H9 (cell line): ENCODE measurements at regions not wholly inside any gene's neighbourhood (a gene's known extent, or its start where the extent isn't known, plus 50 kb on each side); places are given as distances from the start of the nearest gene placed in this dataset.

Source experiments
- DNase-seq: peaks from one replicate; pipeline ENCODE4 v3.0.0-alpha.2; 2017
- H2AFZ ChIP-seq: one replicate; pipeline ENCODE4 v1.6.1; 2013; ENCODE audit warnings: mild to moderate bottlenecking, low read length, control low read depth, moderate library complexity
- H2AK5ac ChIP-seq: 2 replicates; pipeline ENCODE4 v1.6.1; 2013; ENCODE audit warnings: low read length, control low read depth, mixed read lengths; ENCODE audit not compliant: insufficient read length
- H2BK120ac ChIP-seq: one replicate; pipeline ENCODE4 v1.6.1; 2013; ENCODE audit warnings: low read depth, mild to moderate bottlenecking, low read length, control low read depth, inconsistent platforms; ENCODE audit not compliant: poor library complexity, severe bottlenecking
- H2BK12ac ChIP-seq: 2 replicates; pipeline ENCODE4 v1.6.1; 2013; ENCODE audit warnings: low read length, control low read depth, mixed read lengths, low read depth; ENCODE audit not compliant: insufficient read length
- H2BK15ac ChIP-seq: 2 replicates; pipeline ENCODE4 v1.6.1; 2013; ENCODE audit warnings: low read depth, low read length, control low read depth
- H2BK20ac ChIP-seq: one replicate; pipeline ENCODE4 v1.6.1; 2013; ENCODE audit warnings: low read depth, mild to moderate bottlenecking, low read length, control low read depth, inconsistent platforms; ENCODE audit not compliant: poor library complexity, severe bottlenecking
- H2BK5ac ChIP-seq: 2 replicates; pipeline ENCODE4 v1.6.1; 2013; ENCODE audit warnings: low read length, control low read depth, mixed read lengths; ENCODE audit not compliant: insufficient read length
- H3K14ac ChIP-seq: 2 replicates; pipeline ENCODE4 v1.6.1; 2013; ENCODE audit warnings: low read length, control low read depth; ENCODE audit not compliant: insufficient read depth
- H3K18ac ChIP-seq: 2 replicates; pipeline ENCODE4 v1.6.1; 2013; ENCODE audit warnings: low read depth, mild to moderate bottlenecking, mixed read lengths, low read length, control low read depth; ENCODE audit not compliant: insufficient read length
- H3K23ac ChIP-seq: 2 replicates; pipeline ENCODE4 v1.6.1; 2013; ENCODE audit warnings: low read length, control low read depth, mixed read lengths, low read depth; ENCODE audit not compliant: insufficient read length
- H3K23me2 ChIP-seq: 2 replicates; pipeline ENCODE4 v1.6.1; 2013; ENCODE audit warnings: low read depth, mild to moderate bottlenecking, mixed read lengths, low read length, control low read depth; ENCODE audit not compliant: insufficient read length, poor library complexity, severe bottlenecking
- H3K27ac ChIP-seq: 2 replicates; pipeline ENCODE4 v1.5.1; 2013; ENCODE audit warnings: low read length, control low read depth, mixed read lengths, low read depth; ENCODE audit not compliant: insufficient read length
- H3K27me3 ChIP-seq: 2 replicates; pipeline ENCODE4 v1.6.1; 2013; ENCODE audit warnings: low read length, control low read depth, inconsistent platforms; ENCODE audit not compliant: insufficient read depth
- H3K4ac ChIP-seq: 2 replicates; pipeline ENCODE4 v1.6.1; 2013; ENCODE audit warnings: low read depth, mild to moderate bottlenecking, control low read depth, inconsistent platforms, low read length, moderate library complexity
- H3K4me1 ChIP-seq: 2 replicates; pipeline ENCODE4 v1.6.1; 2013; ENCODE audit warnings: low read length, control low read depth, inconsistent platforms; ENCODE audit not compliant: insufficient read depth
- H3K4me2 ChIP-seq: 2 replicates; pipeline ENCODE4 v1.6.1; 2013; ENCODE audit warnings: low read length, control low read depth, mixed read lengths; ENCODE audit not compliant: insufficient read length, insufficient read depth
- H3K56ac ChIP-seq: 2 replicates; pipeline ENCODE4 v1.6.1; 2013; ENCODE audit warnings: low read depth, mild to moderate bottlenecking, mixed read lengths, low read length, control low read depth; ENCODE audit not compliant: insufficient read length
- H3K79me1 ChIP-seq: 2 replicates; pipeline ENCODE4 v1.6.1; 2013; ENCODE audit warnings: low read depth, mild to moderate bottlenecking, moderate library complexity, low read length, control low read depth, inconsistent platforms; ENCODE audit not compliant: insufficient read depth, poor library complexity, severe bottlenecking
- H3K79me2 ChIP-seq: 2 replicates; pipeline ENCODE4 v1.6.1; 2013; ENCODE audit warnings: low read length, control low read depth, inconsistent platforms; ENCODE audit not compliant: insufficient read depth
- H3K9ac ChIP-seq: 2 replicates; pipeline ENCODE4 v1.6.1; 2013; ENCODE audit warnings: low read length, control low read depth, mixed read lengths; ENCODE audit not compliant: insufficient read length; ENCODE audit errors: extremely low read depth
- H3K9me3 ChIP-seq: one replicate; pipeline ENCODE4 v1.6.1; 2013; ENCODE audit warnings: low read depth, low read length, inconsistent platforms; ENCODE audit not compliant: control insufficient read depth
- H3T11ph ChIP-seq: one replicate; pipeline ENCODE4 v1.6.1; 2013; ENCODE audit warnings: mild to moderate bottlenecking, low read length, control low read depth, inconsistent platforms
- H4K20me1 ChIP-seq: one replicate; pipeline ENCODE4 v1.6.1; 2013; ENCODE audit not compliant: control insufficient read depth, insufficient read length, insufficient read depth
- H4K5ac ChIP-seq: 2 replicates; pipeline ENCODE4 v1.6.1; 2013; ENCODE audit warnings: low read depth, mild to moderate bottlenecking, mixed read lengths, low read length, control low read depth; ENCODE audit not compliant: insufficient read length
- H4K8ac ChIP-seq: replicated peaks from 2 replicates; pipeline ENCODE4 v1.6.1; 2013; ENCODE audit warnings: low read length, control low read depth, mixed read lengths, low read depth; ENCODE audit not compliant: insufficient read length
- H4K91ac ChIP-seq: 2 replicates; pipeline ENCODE4 v1.6.1; 2013; ENCODE audit warnings: low read depth, mild to moderate bottlenecking, moderate library complexity, mixed read lengths, low read length, control low read depth; ENCODE audit not compliant: insufficient read length
- H3K27ac Mint-ChIP-seq, 3 experiments: 2 replicates in 2 of 3; 3 replicates in 1 of 3; pipeline ENCODE4 v1.8.0; 2020 to 2021; ENCODE audit warnings: mixed read lengths in 3 of 3, mild to moderate bottlenecking in 1 of 3, moderate library complexity in 1 of 3
- H3K27me3 Mint-ChIP-seq: 2 replicates; pipeline ENCODE4 v1.8.0; 2021; ENCODE audit warnings: low read depth, mild to moderate bottlenecking, moderate library complexity, mixed read lengths
- H3K36me3 Mint-ChIP-seq, 3 experiments: 2 replicates in 2 of 3; 3 replicates in 1 of 3; pipeline ENCODE4 v1.8.0; 2020 to 2021; ENCODE audit warnings: low read depth in 3 of 3, mixed read lengths in 3 of 3; ENCODE audit not compliant: insufficient read depth in 1 of 3
- H3K4me1 Mint-ChIP-seq, 2 experiments: 2 replicates each; pipeline ENCODE4 v1.8.0; 2020; ENCODE audit warnings: mixed read lengths in 2 of 2
- H3K4me3 Mint-ChIP-seq, 2 experiments: 2 replicates in 1 of 2; 3 replicates in 1 of 2; pipeline ENCODE4 v1.8.0; 2020 to 2021; ENCODE audit warnings: mild to moderate bottlenecking in 2 of 2, mixed read lengths in 2 of 2, moderate library complexity in 1 of 2
- H3K9me3 Mint-ChIP-seq, 2 experiments: 2 replicates in 1 of 2; 3 replicates in 1 of 2; pipeline ENCODE4 v1.8.0; 2020; ENCODE audit warnings: mild to moderate bottlenecking in 2 of 2, mixed read lengths in 2 of 2, moderate library complexity in 1 of 2
- CTCF ChIP-seq: fragments of 200-600 bp; sonication (generic); conservative IDR thresholded peaks from 3 replicates; pipeline ENCODE4 v1.8.0; 2021; ENCODE audit warnings: antibody characterized with exemption, mild to moderate bottlenecking
- WGBS: extraction: QIAGEN DNeasy Blood & Tissue Kit; methylation state at CpG from one replicate; pipeline ENCODE4 v1.1.7; 2013; ENCODE audit warnings: missing lambda C conversion rate, low lambda C conversion rate, mixed read lengths; ENCODE audit not compliant: insufficient read length; ENCODE audit errors: extremely low coverage; 5-methylcytosine and 5-hydroxymethylcytosine counted together

DNA sequence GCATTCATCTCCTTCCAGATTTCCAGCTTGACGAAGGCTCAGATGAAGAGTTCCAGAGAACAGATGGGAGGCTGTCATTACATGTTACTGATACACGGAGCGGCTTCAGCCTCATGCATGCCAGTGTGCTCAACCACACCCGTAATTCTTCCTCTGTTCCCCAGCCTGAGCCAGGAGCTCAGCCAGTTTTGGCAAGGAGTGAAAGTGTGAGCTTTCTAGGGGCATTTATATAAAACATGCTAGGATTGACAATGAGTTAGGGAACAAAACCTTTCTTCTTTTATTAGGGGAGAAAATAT is 290.4 kb upstream of the PLXNA2 start:
- H3K4me1 Mint-ChIP-seq: peaks cover 40 to 43% of the 10 kb centered on the region in 2 experiments
- DNase-seq: no peak

More for the DNA sequence above, 290.4 kb upstream of the PLXNA2 start:
- no peak overlapping the region for H2BK5ac ChIP-seq
- H2AFZ ChIP-seq: no peak overlapping the region
- no peak overlapping the region for H3K4me2 ChIP-seq
- Mint-ChIP-seq H3K27me3 (no peaks in the 10 kb centered on the region), H3K4me3 (no peak overlapping the region), H3K27ac (no peak overlapping the region), H3K36me3 (no peaks in the 10 kb centered on the region), H3K9me3 (no peaks in the 10 kb centered on the region)
- H3K56ac ChIP-seq: no peak overlapping the region
- peaks cover 9% of the 10 kb centered on the region; the same call in 1 of the 2 replicates for H3K4me1 ChIP-seq
- H3K79me2 ChIP-seq: no peaks in the 10 kb centered on the region
- no peak overlapping the region for H3K27ac ChIP-seq
- no peak overlapping the region for H3K14ac ChIP-seq
- H2BK12ac ChIP-seq: no peak overlapping the region
- no peaks in the 10 kb centered on the region for H3K23me2 ChIP-seq
- no peak overlapping the region for H4K5ac ChIP-seq
- no peak overlapping the region for H3K9ac ChIP-seq
- no CpG with 5 or more reads among the region's 4 CpGs for WGBS
- H3K9me3 ChIP-seq: no peaks in the 10 kb centered on the region
- H3K27me3 ChIP-seq: no peaks in the 10 kb centered on the region
- H2BK120ac ChIP-seq: no peak overlapping the region
- no peaks in the 10 kb centered on the region for H4K20me1 ChIP-seq
- no peak overlapping the region for H3K18ac ChIP-seq
- no peak overlapping the region for H3K4ac ChIP-seq
- H4K8ac ChIP-seq: no peak overlapping the region
- no peak overlapping the region for H2AK5ac ChIP-seq
- H2BK15ac ChIP-seq: no peak overlapping the region
- no peak overlapping the region for H3K23ac ChIP-seq
- no peak overlapping the region for H3T11ph ChIP-seq
- no peak overlapping the region for H4K91ac ChIP-seq
- no peaks in the 10 kb centered on the region for H3K79me1 ChIP-seq
- H2BK20ac ChIP-seq: no peak overlapping the region
- no peak for TF ChIP-seq CTCF
